Aorta (tissue), 5 donors: ENCODE measurements at regions not wholly inside any gene's neighbourhood (a gene's known extent, or its start where the extent isn't known, plus 50 kb on each side); places are given as distances from the start of the nearest gene placed in this dataset.
"Not testable (repeated sequence)": the region's sequence is repeated elsewhere in the genome, so short reads cannot be mapped to it uniquely, and the experiment has no call there.

ENCODE experiments used
- ATAC-seq: fragments of 200-7000 bp; cut with Tn5 transposase; one replicate; pipeline ENCODE4 v1.9.1; 2022; ENCODE audit warnings: moderate library complexity; ENCODE audit not compliant: low FRiP score
- DNase-seq, 2 donors: peaks; one replicate each; pipeline ENCODE4 v3.0.0-alpha.2; 2020
- H3K27ac ChIP-seq, 2 donors: one replicate each; pipeline ENCODE4 v1.5.1; 2013; ENCODE audit warnings: low read length in 2 of 2, mild to moderate bottlenecking in 2 of 2, moderate library complexity in 2 of 2, control low read depth in 1 of 2, inconsistent platforms in 1 of 2, low read depth in 1 of 2
- H3K27me3 ChIP-seq, 2 donors: one replicate each; pipeline ENCODE4 v1.6.1; 2013; ENCODE audit warnings: control low read depth in 1 of 2, low read length in 1 of 2, mild to moderate bottlenecking in 1 of 2, moderate library complexity in 1 of 2; ENCODE audit not compliant: insufficient read depth in 2 of 2, control insufficient read depth in 1 of 2
- H3K36me3 ChIP-seq, 2 donors: one replicate each; pipeline ENCODE4 v1.6.1; 2013; ENCODE audit warnings: control low read depth in 1 of 2, low read length in 1 of 2, mild to moderate bottlenecking in 1 of 2; ENCODE audit not compliant: insufficient read depth in 2 of 2, control insufficient read depth in 1 of 2
- H3K4me1 ChIP-seq, 2 donors: one replicate each; pipeline ENCODE4 v1.6.1; 2013; ENCODE audit warnings: low read length in 2 of 2, control low read depth in 1 of 2, mild to moderate bottlenecking in 1 of 2, moderate library complexity in 1 of 2; ENCODE audit not compliant: insufficient read depth in 2 of 2, control insufficient read depth in 1 of 2
- H3K4me3 ChIP-seq, 2 donors: one replicate each; pipeline ENCODE4 v1.5.1; 2013; ENCODE audit warnings: low read length in 2 of 2, control low read depth in 1 of 2, mild to moderate bottlenecking in 1 of 2
- H3K9me3 ChIP-seq: one replicate; pipeline ENCODE4 v1.6.1; 2013; ENCODE audit warnings: mild to moderate bottlenecking, low read length; ENCODE audit not compliant: control insufficient read depth
- WGBS, 2 donors: extraction: QIAGEN DNeasy Blood & Tissue Kit; methylation state at CpG; one replicate each; pipeline ENCODE4 v1.1.7; 2013; 5-methylcytosine and 5-hydroxymethylcytosine counted together
- intact Hi-C, 2 donors: fragments of 100-400 bp; cut with DNase I; formaldehyde crosslinking; loops; one replicate each; pipeline versions ENCODE4 v1.14.2 to v1.15.0; 2022
- donor health status: healthy with polysubstance abuse.
- donor health status: Bipolar disorder and iron deficiency.
- donor health status: DM: no; HTN: no; CAD: no.
- donor health status: DM: no; HTN: no; CAD: no.
- donor health status: DM: yes; HTN: yes; CAD: no.

DNA sequence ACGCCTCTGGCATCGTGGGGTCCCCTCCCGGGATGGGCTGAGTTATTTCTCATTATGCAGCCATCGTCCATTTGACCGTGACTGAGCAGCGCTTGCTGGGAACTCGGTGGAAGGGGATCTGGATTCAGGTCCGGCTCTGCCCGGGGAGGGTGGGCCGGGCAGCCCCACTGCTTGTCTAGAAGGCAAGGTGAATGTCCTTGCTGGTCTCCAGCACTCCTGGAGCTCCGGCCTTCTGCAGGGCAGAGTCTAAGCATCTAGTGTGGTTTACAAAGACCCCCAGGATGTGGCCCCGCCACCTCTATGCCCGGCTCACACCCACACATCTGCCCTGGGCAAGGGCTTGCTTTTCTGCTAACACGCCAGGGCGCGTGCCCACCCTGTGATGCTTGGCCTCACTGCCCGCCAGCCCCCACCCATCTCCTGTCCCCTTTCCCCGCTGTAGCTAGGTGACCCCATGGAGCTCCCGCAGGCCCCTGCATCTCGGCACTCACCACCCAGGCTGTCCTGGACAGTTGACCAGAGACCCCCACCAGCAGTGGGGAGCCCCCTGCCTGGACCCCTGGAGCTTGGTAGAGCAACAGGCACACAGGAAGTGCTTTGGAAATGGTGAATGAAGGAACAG, 151.0 kb upstream of the CHST15 start:
- intact Hi-C loops, result no loop called here
- H3K4me1 ChIP-seq, result no peaks in the 10 kb centered on the region
- no peak overlapping the region for H3K4me3 ChIP-seq
- ATAC-seq, result no peak
- DNase-seq, result peak in 1 of 2 donors; percentile 69
- no peaks in the 10 kb centered on the region for H3K9me3 ChIP-seq
- 92 to 96% methylated on average over 20 of the region's 20 CpGs for WGBS, 2 donors
- H3K36me3 ChIP-seq, result no peaks in the 10 kb centered on the region
- H3K27me3 ChIP-seq, result no peaks in the 10 kb centered on the region
- no peak overlapping the region for H3K27ac ChIP-seq

DNA sequence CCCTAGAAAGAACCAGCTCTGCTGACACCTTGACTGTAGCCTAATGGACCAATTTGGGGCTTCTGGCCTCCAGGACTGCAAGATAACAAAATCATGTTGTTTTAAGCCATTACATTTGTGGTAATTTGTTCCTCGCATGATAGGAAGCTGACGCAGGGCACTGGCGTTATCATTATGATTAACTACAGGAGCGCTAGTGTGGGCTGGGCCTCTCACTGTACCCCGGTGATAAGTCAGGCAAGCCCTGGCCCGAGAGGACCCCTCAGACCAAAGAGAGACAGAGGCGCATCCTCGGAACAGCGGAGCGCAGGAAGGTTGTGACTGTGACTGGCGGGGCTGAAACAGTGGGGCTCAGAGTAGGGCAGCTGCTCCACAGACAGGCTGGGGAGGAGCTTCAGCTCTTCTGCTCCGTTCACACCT, 150.3 kb upstream of the CHST15 start:
- 90% methylated on average over 12 of the region's 12 CpGs for WGBS, 2 donors
- ATAC-seq (no peak), DNase-seq (peak in 1 of 2 donors; percentile 51)
- H3K27me3 ChIP-seq, result no peaks in the 10 kb centered on the region
- H3K9me3 ChIP-seq, result no peaks in the 10 kb centered on the region
- H3K27ac ChIP-seq, result no peak overlapping the region
- no peak overlapping the region for H3K4me3 ChIP-seq
- H3K36me3 ChIP-seq, result no peaks in the 10 kb centered on the region
- no peaks in the 10 kb centered on the region for H3K4me1 ChIP-seq
- intact Hi-C loops, result no loop called here

DNA sequence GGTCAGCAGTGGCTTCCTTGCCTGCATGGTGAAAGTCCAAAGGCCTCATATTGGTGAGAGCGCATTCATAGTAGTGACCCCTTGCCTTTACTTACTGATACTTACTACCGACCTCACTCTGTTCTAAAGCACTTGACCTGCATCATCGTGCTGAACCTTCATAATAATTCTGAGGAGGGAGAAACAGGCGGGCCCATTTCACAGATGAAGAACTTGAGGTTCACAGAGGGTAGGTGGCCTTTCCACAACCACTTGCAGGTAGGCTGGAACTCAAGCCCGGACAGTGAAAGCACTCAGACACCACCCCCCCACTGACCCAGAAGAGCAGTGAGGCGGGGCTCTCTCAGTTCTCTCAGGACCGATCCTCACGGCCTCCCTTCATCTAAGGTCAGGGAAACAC, 149.4 kb upstream of the CHST15 start:
- intact Hi-C loops, result no loop called here

DNA sequence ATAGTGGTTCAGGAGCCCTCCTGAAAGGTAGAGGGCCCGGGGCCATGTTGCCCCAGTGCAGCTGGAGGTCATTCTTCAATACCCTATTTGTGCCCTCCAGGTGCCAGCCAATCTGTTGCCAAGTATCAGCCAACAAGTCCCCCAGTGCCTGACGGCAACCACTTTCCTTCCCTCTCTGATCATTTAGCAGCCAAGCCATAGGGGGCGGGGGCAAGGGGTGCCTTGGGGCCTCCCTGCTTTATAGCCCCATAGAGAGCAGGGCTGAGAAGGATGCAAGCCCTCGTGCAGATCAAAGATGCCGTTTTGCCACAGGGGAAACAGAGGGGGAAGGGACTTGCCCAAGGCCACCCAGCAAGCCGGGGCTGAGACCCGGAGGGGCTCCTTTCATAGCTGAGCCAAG, 149.0 kb upstream of the CHST15 start:
- ATAC-seq (no peak), DNase-seq (peak in 1 of 2 donors; percentile 49)
- Histone ChIP-seq H3K36me3 (no peaks in the 10 kb centered on the region), H3K27ac (no peak overlapping the region), H3K4me3 (no peak overlapping the region), H3K9me3 (no peaks in the 10 kb centered on the region), H3K27me3 (no peaks in the 10 kb centered on the region), H3K4me1 (no peaks in the 10 kb centered on the region)
- intact Hi-C loops, result no loop called here
- WGBS, 2 donors, result 85 to 93% methylated on average over 7 of the region's 7 CpGs

More for the DNA sequence above, 149.4 kb upstream of the CHST15 start:
- H3K4me3 ChIP-seq, result no peak overlapping the region
- H3K27ac ChIP-seq, result no peak overlapping the region
- ATAC-seq, result no peak
- H3K4me1 ChIP-seq, result no peaks in the 10 kb centered on the region
- H3K9me3 ChIP-seq, result no peaks in the 10 kb centered on the region
- H3K36me3 ChIP-seq, result no peaks in the 10 kb centered on the region
- no peaks in the 10 kb centered on the region for H3K27me3 ChIP-seq
- whole genome bisulfite sequencing, 2 donors, result 94 to 95% methylated on average over 8 of the region's 8 CpGs
- DNase-seq, result peak in 1 of 2 donors; percentile 25

DNA sequence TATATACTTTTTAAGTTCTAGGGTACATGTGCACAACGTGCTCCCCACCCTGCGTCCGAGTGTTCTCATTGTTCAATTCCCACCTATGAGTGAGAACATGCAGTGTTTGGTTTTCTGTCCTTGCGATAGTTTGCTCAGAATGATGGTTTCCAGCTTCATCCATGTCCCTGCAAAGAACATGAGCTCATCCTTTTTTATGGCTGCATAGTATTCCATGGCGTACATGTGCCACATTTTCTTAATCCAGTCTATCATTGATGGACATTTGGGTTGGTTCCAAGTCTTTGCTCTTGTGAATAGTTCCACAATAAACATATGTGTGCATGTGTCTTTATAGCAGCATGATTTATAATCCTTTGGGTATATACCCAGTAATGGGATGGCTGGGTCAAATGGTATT, 148.1 kb upstream of the CHST15 start:
- DNase-seq, H3K36me3 ChIP-seq, H3K27ac ChIP-seq, H3K9me3 ChIP-seq, H3K27me3 ChIP-seq, intact Hi-C loops, H3K4me3 ChIP-seq, ATAC-seq, H3K4me1 ChIP-seq: not testable (repeated sequence)
- WGBS, 2 donors, result 95 to 97% methylated on average over 5 of the region's 5 CpGs

DNA sequence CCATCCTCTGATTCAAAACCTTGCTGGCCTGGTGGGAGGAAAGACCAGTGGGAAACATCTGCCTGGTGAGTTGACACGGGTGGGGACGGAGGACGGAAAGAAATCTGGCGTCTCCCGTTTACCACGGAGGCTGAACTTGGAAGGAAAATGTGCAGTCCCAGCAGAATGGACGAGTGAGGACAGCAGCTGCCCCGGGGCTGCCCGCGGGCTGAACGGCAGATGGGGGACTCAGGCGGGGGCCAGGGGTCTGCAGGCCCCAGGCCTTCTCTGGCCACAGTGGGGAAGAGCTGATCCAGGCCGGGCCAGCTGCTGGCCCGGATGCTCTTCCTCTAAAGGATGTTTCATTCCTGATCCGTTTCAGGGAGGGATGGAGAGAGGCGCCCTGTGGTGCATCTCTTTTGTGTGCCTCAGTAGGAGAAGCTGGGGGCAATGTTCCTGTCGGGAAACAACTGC, 147.5 kb upstream of the CHST15 start:
- intact Hi-C loops, result no loop called here
- no peak for ATAC-seq

DNA sequence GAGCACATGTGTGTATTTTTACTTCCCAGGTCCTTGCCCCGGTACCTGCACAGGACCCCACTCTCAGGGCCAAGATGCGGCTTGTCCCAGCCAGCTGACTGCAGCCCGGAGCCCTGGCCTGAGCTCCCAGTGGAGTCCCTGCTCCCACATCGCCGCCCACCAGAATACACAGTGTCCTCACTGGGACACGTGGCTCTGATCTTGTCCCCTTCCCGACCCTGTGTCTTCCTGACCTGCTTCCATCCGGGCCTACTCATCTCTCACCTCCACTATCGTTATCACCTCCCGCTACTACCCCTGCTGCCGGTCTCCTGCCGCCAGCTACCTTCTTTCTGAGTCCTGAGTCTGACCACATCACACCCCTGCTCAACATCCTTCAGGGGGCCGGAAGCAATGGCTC, 146.3 kb upstream of the CHST15 start:
- Histone ChIP-seq H3K9me3 (no peaks in the 10 kb centered on the region), H3K36me3 (no peaks in the 10 kb centered on the region), H3K4me3 (no peak overlapping the region), H3K27ac (no peak overlapping the region), H3K4me1 (no peaks in the 10 kb centered on the region), H3K27me3 (no peaks in the 10 kb centered on the region)
- peak in 1 of 2 donors; percentile 48 for DNase-seq
- intact Hi-C loops, result no loop called here
- ATAC-seq, result no peak
- WGBS, 2 donors, result 84 to 85% methylated on average over 13 of the region's 13 CpGs

More for the DNA sequence above, 147.5 kb upstream of the CHST15 start:
- peak in 1 of 2 donors; percentile 39 for DNase-seq
- Histone ChIP-seq H3K4me3 (no peak overlapping the region), H3K9me3 (no peaks in the 10 kb centered on the region), H3K36me3 (no peaks in the 10 kb centered on the region), H3K4me1 (no peaks in the 10 kb centered on the region), H3K27me3 (no peaks in the 10 kb centered on the region), H3K27ac (no peak overlapping the region)
- 86 to 90% methylated on average over 17 of the region's 17 CpGs for WGBS, 2 donors

DNA sequence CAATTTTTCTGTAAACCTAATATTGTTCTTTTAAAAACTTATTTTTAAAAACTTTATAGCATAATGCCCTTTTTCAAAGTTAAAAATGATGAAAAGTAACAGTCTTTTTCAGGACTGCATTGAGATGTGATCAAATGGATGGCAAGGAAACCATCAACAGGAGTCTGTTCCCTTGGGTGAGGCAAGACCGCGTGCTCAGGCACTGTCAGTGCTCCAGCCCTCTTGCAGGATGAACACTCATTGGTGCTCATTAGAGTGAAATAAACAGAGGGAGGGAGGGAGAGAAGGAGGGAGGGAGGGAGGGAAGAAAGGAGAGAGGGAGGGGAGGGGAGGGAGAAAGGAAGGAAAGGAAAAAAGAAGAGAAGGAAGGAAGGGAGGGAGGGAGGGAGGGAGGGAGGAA, 145.7 kb upstream of the CHST15 start:
- H3K27ac ChIP-seq, result no peak overlapping the region
- intact Hi-C loops, result no loop called here
- ATAC-seq (no peak), DNase-seq (no peak)
- no peaks in the 10 kb centered on the region for H3K36me3 ChIP-seq
- H3K9me3 ChIP-seq, result no peaks in the 10 kb centered on the region
- H3K4me1 ChIP-seq, result no peaks in the 10 kb centered on the region
- H3K27me3 ChIP-seq, result no peaks in the 10 kb centered on the region
- no peak overlapping the region for H3K4me3 ChIP-seq
- WGBS, 2 donors, result 84 to 87% methylated on average over 2 of the region's 2 CpGs

DNA sequence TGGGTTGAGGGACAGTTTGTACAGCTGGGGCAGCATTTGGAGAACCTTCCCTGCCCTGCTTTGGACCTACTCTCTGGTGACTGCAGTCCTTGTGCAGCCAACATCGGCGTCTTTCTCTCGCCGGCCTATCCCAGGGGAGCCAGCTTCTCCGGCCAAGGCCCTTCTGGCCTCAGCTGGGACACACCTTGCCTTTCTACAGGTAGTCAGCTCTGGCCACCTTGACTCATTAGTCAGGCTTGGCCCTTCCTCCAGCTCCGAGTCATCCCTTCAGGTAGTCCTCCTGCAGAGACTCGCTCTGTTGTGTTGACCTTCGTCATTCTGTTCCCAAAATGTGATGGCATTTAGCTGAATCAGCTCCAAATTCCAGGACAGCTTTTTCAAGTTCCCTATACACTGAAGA, 145.0 kb upstream of the CHST15 start:
- H3K4me3 ChIP-seq, result no peak overlapping the region
- H3K27me3 ChIP-seq, result no peaks in the 10 kb centered on the region
- intact Hi-C loops, result no loop called here
- DNase-seq (peak in 1 of 2 donors; percentile 2), ATAC-seq (no peak)
- H3K4me1 ChIP-seq, result no peaks in the 10 kb centered on the region
- H3K9me3 ChIP-seq, result no peaks in the 10 kb centered on the region
- H3K27ac ChIP-seq, result no peak overlapping the region
- no peaks in the 10 kb centered on the region for H3K36me3 ChIP-seq
- whole genome bisulfite sequencing, 2 donors, result 86 to 90% methylated on average over 8 of the region's 8 CpGs
